Adrenal gland (tissue), 9 donors: ENCODE measurements at regions not wholly inside any gene's neighbourhood (a gene's known extent, or its start where the extent isn't known, plus 50 kb on each side); places are given as distances from the start of the nearest gene placed in this dataset.

ENCODE experiments used
- DNase-seq, 7 donors: peaks; one replicate each; pipeline ENCODE4 v3.0.0-alpha.2; 2019 to 2020
- H3K27ac ChIP-seq, 5 donors: fragments of 200-600 bp; sonication (generic) in 4 of 5; 1 replicate in 3 of 5; 2 replicates in 2 of 5; pipeline versions ENCODE4 v1.5.1 to v1.8.0; 2016 to 2020; ENCODE audit warnings: mild to moderate bottlenecking in 1 of 5
- H3K27me3 ChIP-seq: fragments of 200-600 bp; 2 replicates; pipeline ENCODE4 v1.8.0; 2021
- H3K36me3 ChIP-seq, 2 donors: fragments of 200-600 bp; replicated peaks in 1 of 2; 1 replicate in 1 of 2; 2 replicates in 1 of 2; pipeline versions ENCODE4 v1.5.1 to v1.8.0; 2018 to 2022
- H3K4me1 ChIP-seq, 2 donors: fragments of 200-600 bp; replicated peaks in 1 of 2; 1 replicate in 1 of 2; 2 replicates in 1 of 2; pipeline versions ENCODE4 v1.5.1 to v1.8.0; 2018 to 2021
- H3K4me3 ChIP-seq, 4 donors: fragments of 200-600 bp; sonication (generic) in 3 of 4; one replicate each; pipeline ENCODE4 v1.5.1; 2016 to 2018
- H3K9me3 ChIP-seq, 3 donors: fragments of 200-600 bp; sonication (generic) in 1 of 3; replicated peaks in 1 of 3; 1 replicate in 2 of 3; 2 replicates in 1 of 3; pipeline versions ENCODE4 v1.5.1 to v1.8.0; 2016 to 2021
- POLR2A ChIP-seq, 2 donors: fragments of 450-650 bp; IDR thresholded peaks; one replicate each; pipeline ENCODE4 v1.6.1; 2017; ENCODE audit warnings: antibody characterized with exemption in 2 of 2, mild to moderate bottlenecking in 2 of 2, moderate library complexity in 1 of 2
- WGBS, 4 donors: extraction: QIAGEN DNeasy Blood & Tissue Kit in 2 of 4; methylation state at CpG; one replicate each; pipeline versions ENCODE4 v1.1.5 to v1.1.7; 2013 to 2017; 5-methylcytosine and 5-hydroxymethylcytosine counted together
- intact Hi-C, 2 donors: fragments of 100-400 bp; cut with DNase I; formaldehyde crosslinking; loops; one replicate each; pipeline versions ENCODE4 v1.14.1 to v1.15.0; 2022 to 2023
- TF ChIP-seq, protein P1 (sequence below), 6 experiments: fragments of 450-650 bp in 4 of 6; fragments of 200-600 bp in 2 of 6; sonication (generic) in 1 of 6; IDR thresholded peaks; 1 replicate in 5 of 6; 2 replicates in 1 of 6; pipeline versions ENCODE4 v1.5.1 to v1.8.0; 2016 to 2021; ENCODE audit warnings: antibody characterized with exemption in 6 of 6, mild to moderate bottlenecking in 2 of 6, moderate library complexity in 1 of 6
- donor health status: healthy with polysubstance abuse.
- donor health status: Bipolar disorder and iron deficiency.
- donor health status: DM: yes; HTN: yes; CAD: no.
- donor health status: DM: no; HTN: no; CAD: no.
- donor health status: DM: no; HTN: no; CAD: no.

GRCh38 chrX:41025926-41026701 lies 59.1 kb upstream of the USP9X start:
- peaks cover 4% of the 10 kb centered on the region for H3K27me3 ChIP-seq
- 22 to 39% (median 29%) methylated on average over 13 of the region's 13 CpGs for WGBS, 4 donors
- intact Hi-C loops, result no loop called here
- H3K36me3 ChIP-seq, result no peaks in the 10 kb centered on the region
- no peak for TF ChIP-seq POLR2A (IDR thresholded peaks at IDR 0.05)
- TF ChIP-seq, protein P1, sequence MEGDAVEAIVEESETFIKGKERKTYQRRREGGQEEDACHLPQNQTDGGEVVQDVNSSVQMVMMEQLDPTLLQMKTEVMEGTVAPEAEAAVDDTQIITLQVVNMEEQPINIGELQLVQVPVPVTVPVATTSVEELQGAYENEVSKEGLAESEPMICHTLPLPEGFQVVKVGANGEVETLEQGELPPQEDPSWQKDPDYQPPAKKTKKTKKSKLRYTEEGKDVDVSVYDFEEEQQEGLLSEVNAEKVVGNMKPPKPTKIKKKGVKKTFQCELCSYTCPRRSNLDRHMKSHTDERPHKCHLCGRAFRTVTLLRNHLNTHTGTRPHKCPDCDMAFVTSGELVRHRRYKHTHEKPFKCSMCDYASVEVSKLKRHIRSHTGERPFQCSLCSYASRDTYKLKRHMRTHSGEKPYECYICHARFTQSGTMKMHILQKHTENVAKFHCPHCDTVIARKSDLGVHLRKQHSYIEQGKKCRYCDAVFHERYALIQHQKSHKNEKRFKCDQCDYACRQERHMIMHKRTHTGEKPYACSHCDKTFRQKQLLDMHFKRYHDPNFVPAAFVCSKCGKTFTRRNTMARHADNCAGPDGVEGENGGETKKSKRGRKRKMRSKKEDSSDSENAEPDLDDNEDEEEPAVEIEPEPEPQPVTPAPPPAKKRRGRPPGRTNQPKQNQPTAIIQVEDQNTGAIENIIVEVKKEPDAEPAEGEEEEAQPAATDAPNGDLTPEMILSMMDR (IDR thresholded peaks at IDR 0.05), result no peak
- DNase-seq, result peak in 2 of 7 donors; percentile 33 to 34
- no peaks in the 10 kb centered on the region for H3K4me1 ChIP-seq
- no peaks in the 10 kb centered on the region for H3K9me3 ChIP-seq
- peak overlapping the region in 1 of 4 donors; percentile 8 for H3K4me3 ChIP-seq
- H3K27ac ChIP-seq, result peak overlapping the region in 2 of 5 donors; percentile 29 to 38

DNA sequence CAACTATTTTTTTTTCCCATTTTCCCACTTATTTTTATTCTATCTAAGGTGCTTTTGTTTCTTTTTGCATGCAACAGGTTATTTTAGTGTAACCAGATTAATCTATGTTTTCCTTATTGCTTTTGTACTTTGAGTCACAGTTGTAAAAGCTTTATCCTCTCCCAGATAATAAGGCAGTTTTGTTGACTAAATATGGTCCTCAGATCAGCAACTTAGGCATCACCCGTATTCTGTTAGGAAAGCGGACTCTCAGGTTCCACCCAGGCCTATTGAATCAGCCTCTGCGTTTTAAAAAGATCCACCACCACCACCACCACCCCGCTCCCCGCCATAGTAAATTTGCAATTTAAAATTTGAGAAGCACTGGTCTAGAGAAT lies 58.6 kb upstream of the USP9X start:
- 42 to 90% (median 68%) methylated on average over 5 of the region's 5 CpGs for WGBS, 4 donors
- Histone ChIP-seq H3K9me3 (no peaks in the 10 kb centered on the region), H3K4me1 (no peaks in the 10 kb centered on the region), H3K36me3 (no peaks in the 10 kb centered on the region), H3K4me3 (no peak overlapping the region), H3K27ac (no peak overlapping the region), H3K27me3 (peaks cover 4% of the 10 kb centered on the region)
- intact Hi-C loops, result no loop called here
- DNase-seq, result no peak
- TF ChIP-seq, protein P1 (IDR thresholded peaks at IDR 0.05), result no peak
- no peak for TF ChIP-seq POLR2A (IDR thresholded peaks at IDR 0.05)

DNA sequence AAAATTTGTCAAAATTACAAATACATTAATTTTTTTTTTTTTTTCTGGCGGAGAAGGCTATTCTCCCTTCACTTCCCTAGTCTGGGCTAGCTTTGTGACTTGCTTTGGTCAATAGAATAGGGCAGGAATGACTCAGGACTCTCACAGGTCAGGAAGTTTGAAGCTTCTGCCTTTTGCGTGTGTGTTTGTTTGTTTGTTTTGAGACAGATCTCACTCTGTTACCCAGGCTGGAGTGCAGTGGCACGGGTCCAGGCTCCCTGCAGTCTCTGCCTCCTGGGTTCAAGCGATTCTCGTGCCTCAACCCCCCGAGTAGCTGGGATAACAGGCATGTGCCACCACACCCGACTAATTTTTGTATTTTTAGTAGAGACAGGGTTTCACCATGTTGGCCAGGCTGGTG lies 55.9 kb upstream of the USP9X start:
- TF ChIP-seq, protein P1 (IDR thresholded peaks at IDR 0.05), result no peak
- no peak for TF ChIP-seq POLR2A (IDR thresholded peaks at IDR 0.05)
- no peak overlapping the region for H3K4me3 ChIP-seq
- no peaks in the 10 kb centered on the region for H3K36me3 ChIP-seq
- no peak overlapping the region for H3K27ac ChIP-seq
- intact Hi-C loops, result no loop called here
- no peaks in the 10 kb centered on the region for H3K4me1 ChIP-seq
- 65 to 82% (median 76%) methylated on average over 6 to 7 of the region's 7 CpGs for WGBS, 4 donors
- peaks cover 4% of the 10 kb centered on the region for H3K27me3 ChIP-seq
- no peaks in the 10 kb centered on the region for H3K9me3 ChIP-seq
- no peak for DNase-seq

DNA sequence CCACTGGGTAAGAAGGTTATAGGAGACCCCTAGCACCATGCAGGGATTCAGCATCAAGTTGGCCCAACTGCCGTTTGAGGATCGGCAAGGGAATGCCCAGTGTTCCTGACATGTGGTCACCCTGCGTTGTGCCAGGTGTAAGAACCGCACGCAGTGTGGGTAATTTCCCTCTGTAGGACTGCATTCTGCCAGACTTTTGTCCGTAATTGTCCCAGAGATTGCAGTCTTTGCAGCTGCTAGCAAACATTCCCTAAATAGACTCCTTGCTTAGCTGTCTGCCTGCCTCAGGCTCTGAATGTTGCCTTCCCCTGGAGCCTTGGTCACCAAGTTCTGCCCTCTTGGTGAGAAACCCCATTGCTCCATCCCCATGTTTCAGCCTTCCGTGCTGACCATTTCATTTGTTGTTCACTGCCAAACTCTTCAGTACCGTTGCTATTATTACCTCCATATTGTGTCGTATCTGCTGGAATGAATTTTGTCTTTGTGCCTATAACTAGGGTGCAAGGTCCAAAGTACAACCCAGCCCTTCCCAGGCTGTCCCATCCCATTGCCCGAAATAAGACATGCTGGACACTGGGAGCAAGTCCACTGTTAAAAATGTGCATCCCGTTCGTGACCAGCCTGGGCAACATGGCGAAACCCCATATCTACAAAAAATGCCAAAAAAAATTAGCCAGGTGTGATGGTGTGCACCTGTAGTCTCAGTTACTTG lies 53.8 kb upstream of the USP9X start:
- 79 to 95% (median 94%) methylated on average over 10 to 13 of the region's 13 CpGs for WGBS, 4 donors
- Histone ChIP-seq H3K4me1 (no peaks in the 10 kb centered on the region), H3K27ac (no peak overlapping the region), H3K27me3 (peaks cover 4% of the 10 kb centered on the region), H3K9me3 (no peaks in the 10 kb centered on the region), H3K4me3 (no peak overlapping the region), H3K36me3 (no peaks in the 10 kb centered on the region)
- TF ChIP-seq, protein P1 (IDR thresholded peaks at IDR 0.05), result no peak
- TF ChIP-seq POLR2A (IDR thresholded peaks at IDR 0.05), result no peak
- DNase-seq, result no peak
- intact Hi-C loops, result no loop called here
